Choroid plexus epithelial cell (primary cell): ENCODE measurements at regions not wholly inside any gene's neighbourhood (a gene's known extent, or its start where the extent isn't known, plus 50 kb on each side); places are given as distances from the start of the nearest gene placed in this dataset.

ENCODE experiments used
- DNase-seq: peaks from one replicate; pipeline ENCODE4 v3.0.0-alpha.2; 2010; ENCODE audit warnings: low read depth
- H3K4me3 ChIP-seq: 2 replicates; pipeline ENCODE4 v1.5.1; 2011; ENCODE audit warnings: low read depth, mild to moderate bottlenecking, control low read depth, low read length, moderate library complexity
- TF ChIP-seq, protein P1 (sequence below): conservative IDR thresholded peaks from 2 replicates; pipeline ENCODE4 v1.5.1; 2011; ENCODE audit warnings: low read depth, mild to moderate bottlenecking, control low read depth, inconsistent platforms, low read length, moderate library complexity

DNA sequence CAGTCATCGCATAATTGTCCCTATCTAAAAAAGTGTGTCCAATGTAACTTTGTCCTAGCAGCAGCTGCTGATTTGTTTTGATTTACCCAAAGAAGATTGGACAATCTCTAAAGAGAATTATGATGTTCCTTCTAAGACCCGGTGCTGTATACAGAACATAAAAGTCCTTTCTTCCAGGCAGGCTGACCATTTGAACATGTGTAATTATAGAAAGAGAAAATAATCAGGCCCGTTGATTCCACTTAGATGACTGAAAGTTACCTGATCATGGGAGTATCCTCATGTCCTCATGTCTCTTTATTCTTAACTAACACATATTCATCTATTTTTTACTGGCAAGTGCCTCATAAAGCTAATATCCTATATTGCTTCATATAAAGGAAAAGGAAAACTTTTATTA is 164.1 kb upstream of the MRPS30 start:
- TF ChIP-seq, protein P1, sequence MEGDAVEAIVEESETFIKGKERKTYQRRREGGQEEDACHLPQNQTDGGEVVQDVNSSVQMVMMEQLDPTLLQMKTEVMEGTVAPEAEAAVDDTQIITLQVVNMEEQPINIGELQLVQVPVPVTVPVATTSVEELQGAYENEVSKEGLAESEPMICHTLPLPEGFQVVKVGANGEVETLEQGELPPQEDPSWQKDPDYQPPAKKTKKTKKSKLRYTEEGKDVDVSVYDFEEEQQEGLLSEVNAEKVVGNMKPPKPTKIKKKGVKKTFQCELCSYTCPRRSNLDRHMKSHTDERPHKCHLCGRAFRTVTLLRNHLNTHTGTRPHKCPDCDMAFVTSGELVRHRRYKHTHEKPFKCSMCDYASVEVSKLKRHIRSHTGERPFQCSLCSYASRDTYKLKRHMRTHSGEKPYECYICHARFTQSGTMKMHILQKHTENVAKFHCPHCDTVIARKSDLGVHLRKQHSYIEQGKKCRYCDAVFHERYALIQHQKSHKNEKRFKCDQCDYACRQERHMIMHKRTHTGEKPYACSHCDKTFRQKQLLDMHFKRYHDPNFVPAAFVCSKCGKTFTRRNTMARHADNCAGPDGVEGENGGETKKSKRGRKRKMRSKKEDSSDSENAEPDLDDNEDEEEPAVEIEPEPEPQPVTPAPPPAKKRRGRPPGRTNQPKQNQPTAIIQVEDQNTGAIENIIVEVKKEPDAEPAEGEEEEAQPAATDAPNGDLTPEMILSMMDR, result no peak
- no peak overlapping the region for H3K4me3 ChIP-seq
- no peak for DNase-seq

DNA sequence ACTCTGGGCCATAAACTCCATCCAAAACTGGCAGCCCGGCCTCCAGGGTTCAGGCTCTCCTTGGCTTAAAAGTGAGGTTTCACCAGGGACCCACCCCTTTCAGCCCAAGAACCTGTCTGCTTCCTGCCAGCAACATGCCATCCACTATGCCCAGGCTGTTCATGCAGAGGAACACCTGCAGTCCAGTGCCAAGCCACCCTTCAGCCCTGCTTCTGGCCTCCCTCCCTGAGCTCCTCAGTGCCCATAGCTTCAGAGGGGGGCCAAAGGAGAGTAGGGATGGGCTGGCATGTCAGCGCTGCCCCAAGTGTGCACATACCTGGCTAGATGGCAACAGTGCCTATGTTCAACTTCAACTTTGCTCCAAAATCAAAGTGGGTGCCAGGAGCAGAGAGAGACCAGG is 166.9 kb upstream of the MRPS30 start:
- TF ChIP-seq, protein P1, result no peak
- DNase-seq, result no peak
- no peak overlapping the region for H3K4me3 ChIP-seq

DNA sequence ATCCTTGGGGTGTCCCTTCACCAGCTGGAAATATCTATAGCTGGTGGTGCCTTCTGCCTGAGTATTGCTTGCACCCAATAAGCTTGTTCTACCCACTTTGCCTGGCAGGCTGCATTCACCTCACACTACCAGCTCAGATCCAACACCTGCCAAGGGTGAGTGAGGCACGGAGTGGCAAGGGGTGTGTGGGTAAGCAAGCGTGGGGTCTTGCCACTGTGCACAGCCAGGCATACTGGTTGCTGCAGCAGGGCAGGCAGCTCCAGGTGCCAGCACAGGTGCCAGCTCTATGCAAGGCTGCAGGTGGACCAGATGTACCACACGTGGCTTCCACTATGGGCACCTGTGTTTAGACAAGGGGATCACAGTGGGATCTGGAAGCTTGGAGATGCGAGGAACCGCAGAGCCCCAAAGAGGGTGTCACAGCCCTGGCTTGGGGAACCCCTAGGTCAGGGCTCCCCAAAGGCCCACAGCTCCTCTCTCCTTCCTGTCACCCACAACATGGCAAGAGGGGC is 167.7 kb upstream of the MRPS30 start:
- TF ChIP-seq, protein P1, result no peak
- no peak for DNase-seq
- no peak overlapping the region for H3K4me3 ChIP-seq

DNA sequence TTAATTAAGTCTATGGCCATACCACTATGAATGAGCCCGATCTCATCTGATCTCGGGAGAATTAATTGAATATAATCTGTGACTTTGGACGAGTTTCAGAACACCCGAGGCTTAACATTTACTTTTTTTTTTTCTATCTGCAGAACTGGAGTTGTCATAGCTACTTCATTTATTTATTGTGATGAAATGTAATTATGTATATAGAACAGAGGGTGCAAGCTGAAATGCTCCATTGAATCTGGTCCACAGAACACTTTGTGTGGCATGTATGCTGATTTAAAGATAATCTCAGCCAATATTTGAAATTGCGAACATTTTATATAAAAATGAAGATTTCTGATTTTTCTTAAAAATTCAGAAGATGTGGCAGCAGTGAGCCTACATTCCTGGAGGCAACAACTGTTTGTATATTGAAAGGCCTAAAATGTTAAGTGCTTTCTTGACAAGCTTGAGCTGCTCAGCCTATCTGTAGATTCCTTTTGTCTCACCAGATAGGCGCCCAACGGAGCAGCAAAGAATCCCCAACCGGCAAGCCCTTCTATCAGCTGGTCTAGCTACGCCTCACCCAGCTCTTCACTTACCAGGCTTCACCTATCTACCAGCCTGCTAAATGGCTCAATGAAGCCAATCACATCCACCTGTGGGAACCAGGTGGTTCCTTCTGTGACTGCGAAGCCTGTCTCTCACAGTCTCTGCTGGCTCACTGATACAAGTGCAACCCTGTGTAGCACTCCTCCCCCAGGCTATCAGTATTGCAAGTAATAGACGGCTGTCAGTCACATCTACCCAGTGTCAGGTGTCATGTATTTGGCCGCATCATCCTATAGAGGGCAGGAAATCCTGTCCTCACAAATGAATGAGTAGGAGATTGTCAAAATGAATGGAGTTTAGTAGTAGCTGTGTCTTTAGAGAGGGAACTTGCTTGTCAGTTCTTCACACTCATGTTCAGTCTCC is 170.6 kb upstream of the MRPS30 start:
- TF ChIP-seq, protein P1, result no peak
- no peak overlapping the region for H3K4me3 ChIP-seq
- DNase-seq, result no peak

DNA sequence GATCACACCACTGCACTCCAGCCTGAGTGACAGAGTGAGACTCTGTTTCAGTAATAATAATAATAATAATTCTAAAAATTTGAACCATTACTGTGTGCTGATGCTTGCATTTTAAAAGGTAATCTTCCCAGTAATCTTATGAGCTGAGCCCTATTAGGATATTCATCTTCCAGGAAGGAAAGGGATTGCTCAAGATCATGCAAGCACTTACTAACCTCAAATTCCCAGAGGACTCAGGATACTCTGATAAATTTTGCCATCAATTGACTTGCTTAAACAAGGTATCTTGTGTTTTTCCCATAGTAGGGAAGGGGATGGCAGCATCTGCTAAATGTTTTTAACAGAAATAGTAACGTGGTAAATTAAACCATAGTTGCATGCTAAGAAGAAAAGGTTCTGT is 176.4 kb upstream of the MRPS30 start:
- TF ChIP-seq, protein P1, result no peak
- no peak overlapping the region for H3K4me3 ChIP-seq
- no peak for DNase-seq

DNA sequence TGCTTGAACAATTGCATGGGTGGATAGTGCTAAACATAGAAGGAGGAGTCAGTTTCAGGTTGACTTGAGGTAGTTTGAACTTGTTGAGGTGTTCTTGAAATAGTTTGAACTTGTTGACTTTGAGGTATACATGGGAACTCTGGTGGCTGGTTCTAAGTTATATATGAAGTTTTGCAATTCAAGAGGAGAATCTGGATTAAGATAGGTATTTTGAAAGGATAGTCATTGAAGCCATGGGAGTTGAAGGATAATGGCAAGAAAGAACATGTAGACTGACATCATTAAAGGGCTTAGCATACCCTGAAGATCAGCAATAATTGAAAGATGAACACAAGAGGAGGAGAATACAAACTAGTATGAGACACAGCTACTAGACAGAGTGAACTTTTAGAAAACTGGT is 181.9 kb upstream of the MRPS30 start:
- DNase-seq, result no peak
- TF ChIP-seq, protein P1, result no peak
- H3K4me3 ChIP-seq, result no peak overlapping the region
